Vagina (tissue), 2 donors: ENCODE measurements at regions not wholly inside any gene's neighbourhood (a gene's known extent, or its start where the extent isn't known, plus 50 kb on each side); places are given as distances from the start of the nearest gene placed in this dataset.

ENCODE experiments used
- CTCF ChIP-seq, 3 experiments: fragments of 450-650 bp in 2 of 3; fragments of 200-600 bp in 1 of 3; sonication (generic) in 1 of 3; IDR thresholded peaks; one replicate each; pipeline ENCODE4 v1.5.1; 2017 to 2019; ENCODE audit warnings: antibody characterized with exemption in 3 of 3, mild to moderate bottlenecking in 2 of 3, moderate library complexity in 2 of 3
- POLR2A ChIP-seq, 2 donors: fragments of 450-650 bp; IDR thresholded peaks; one replicate each; pipeline ENCODE4 v1.6.1; 2017; ENCODE audit warnings: antibody characterized with exemption in 2 of 2, mild to moderate bottlenecking in 2 of 2, moderate library complexity in 2 of 2
- POLR2AphosphoS5 ChIP-seq, 2 donors: sonication (generic); formaldehyde crosslinking; IDR thresholded peaks; one replicate each; pipeline ENCODE4 v1.9.0; 2017; ENCODE audit warnings: antibody characterized with exemption in 2 of 2, mild to moderate bottlenecking in 2 of 2, low read depth in 1 of 2; ENCODE audit not compliant: insufficient read depth in 1 of 2

GRCh38 chr5:136811551-136811950 lies 446.2 kb upstream of the TRPC7 start:
- TF ChIP-seq CTCF (IDR thresholded peaks at IDR 0.05): no peak
- TF ChIP-seq POLR2AphosphoS5 (IDR thresholded peaks at IDR 0.05; ENCODE audit: insufficient read depth in 1 of 2, low read depth in 1 of 2): no peak
- no peak for TF ChIP-seq POLR2A (IDR thresholded peaks at IDR 0.05)
